ENCODE measurements at regions not wholly inside any gene's neighbourhood (a gene's known extent, or its start where the extent isn't known, plus 50 kb on each side); places are given as distances from the start of the nearest gene placed in this dataset.

GRCh38 chr18:43893001-43893637 lies 615.8 kb upstream of the SYT4 start:
- intact Hi-C loops (cut with micrococcal nuclease) = no loop called here
- Mint-ChIP-seq H3K27ac (ENCODE audit: low read depth, unreplicated experiment) (no peak overlapping the region), H3K36me3 (ENCODE audit: insufficient read depth, unreplicated experiment) (no peaks in the 10 kb centered on the region), H3K4me1 (ENCODE audit: insufficient read depth, unreplicated experiment) (peaks cover 20% of the 10 kb centered on the region), H3K9me3 (ENCODE audit: unreplicated experiment) (no peaks in the 10 kb centered on the region), H3K4me3 (ENCODE audit: unreplicated experiment) (no peak overlapping the region), H3K27me3 (ENCODE audit: insufficient read depth, unreplicated experiment) (peaks cover 13% of the 10 kb centered on the region)
- no TSS peak for BruUV-seq (replicated peaks)
- ChIA-PET CTCF (no interaction called here), POLR2A (interaction anchor here (0.6 to 1.6 kb wide), 6 partner anchors 16 to 1985 kb away, joined by 3 to 6 read pairs (median 3); no protein-coding TSS in a partner anchor)
- peak; percentile 92 for DNase-seq (ENCODE audit: unreplicated experiment)
- TF ChIP-seq CTCF (IDR thresholded peaks at IDR 0.05; ENCODE audit: unreplicated experiment) = no peak

- no peaks in the 10 kb centered on the region for H3K9me3 Mint-ChIP-seq (ENCODE audit: unreplicated experiment)
- H3K27me3 Mint-ChIP-seq (ENCODE audit: insufficient read depth, unreplicated experiment) = no peaks in the 10 kb centered on the region
- no TSS peak for BruUV-seq (replicated peaks)
- H3K36me3 Mint-ChIP-seq (ENCODE audit: insufficient read depth, unreplicated experiment) = no peaks in the 10 kb centered on the region
- H3K4me1 Mint-ChIP-seq (ENCODE audit: insufficient read depth, unreplicated experiment) = peaks cover 6% of the 10 kb centered on the region
- CTCF ChIA-PET = interaction anchor here (0.6 to 0.7 kb wide), 3 partner anchors 52 to 1876 kb away, joined by 3 to 4 read pairs (median 3); no protein-coding TSS in a partner anchor
- POLR2A ChIA-PET = interaction anchor here (0.7 kb wide), 1 partner anchor 15 kb away, joined by 3 read pairs; no protein-coding TSS in a partner anchor
- DNase-seq (ENCODE audit: unreplicated experiment) = no peak
- H3K27ac Mint-ChIP-seq (ENCODE audit: low read depth, unreplicated experiment) = no peak overlapping the region
- H3K4me3 Mint-ChIP-seq (ENCODE audit: unreplicated experiment) = no peak overlapping the region
- no peak for TF ChIP-seq CTCF (IDR thresholded peaks at IDR 0.05; ENCODE audit: unreplicated experiment)
- intact Hi-C loops (cut with micrococcal nuclease) = no loop called here
These were observed 627.0 kb upstream of the SYT4 start for GRCh38 chr18:43904209-43904837.

DNA sequence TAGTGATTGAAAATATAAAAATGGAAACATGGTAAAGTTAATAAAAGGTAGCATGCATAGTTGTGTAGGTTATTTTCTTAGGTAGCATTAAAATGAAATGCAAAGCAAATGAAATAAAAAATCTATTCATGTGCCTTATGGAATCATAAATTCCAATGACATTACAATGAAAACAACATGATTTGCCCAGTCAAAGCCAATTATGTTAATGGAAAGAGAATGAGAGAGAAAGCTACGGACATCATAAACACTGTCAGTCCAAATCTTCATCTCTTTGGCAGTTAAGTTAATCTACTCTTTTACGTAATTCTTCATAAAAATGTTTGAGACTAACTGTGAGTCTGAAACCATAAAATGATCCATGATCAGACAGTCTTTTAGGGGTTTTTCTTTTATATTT lies 636.7 kb upstream of the SYT4 start:
- Mint-ChIP-seq H3K36me3 (ENCODE audit: insufficient read depth, unreplicated experiment) (no peaks in the 10 kb centered on the region), H3K4me3 (ENCODE audit: unreplicated experiment) (no peak overlapping the region), H3K9me3 (ENCODE audit: unreplicated experiment) (no peaks in the 10 kb centered on the region), H3K27ac (ENCODE audit: low read depth, unreplicated experiment) (no peak overlapping the region), H3K27me3 (ENCODE audit: insufficient read depth, unreplicated experiment) (peaks cover 30% of the 10 kb centered on the region), H3K4me1 (ENCODE audit: insufficient read depth, unreplicated experiment) (peaks cover 6% of the 10 kb centered on the region)
- intact Hi-C loops (cut with micrococcal nuclease) = no loop called here
- TF ChIP-seq CTCF (IDR thresholded peaks at IDR 0.05; ENCODE audit: unreplicated experiment) = no peak
- BruUV-seq (replicated peaks) = no TSS peak
- ChIA-PET POLR2A (no interaction called here), CTCF (interaction anchor here (0.7 to 0.8 kb wide), 2 partner anchors 24 to 650 kb away, joined by 3 read pairs; no protein-coding TSS in a partner anchor)
- no peak for DNase-seq (ENCODE audit: unreplicated experiment)

- ChIA-PET POLR2A (no interaction called here), CTCF (no interaction called here)
- BruUV-seq (replicated peaks) = no TSS peak
- DNase-seq (ENCODE audit: unreplicated experiment) = no peak
- TF ChIP-seq CTCF (IDR thresholded peaks at IDR 0.05; ENCODE audit: unreplicated experiment) = no peak
- H3K4me3 Mint-ChIP-seq (ENCODE audit: unreplicated experiment) = no peak overlapping the region
- H3K27me3 Mint-ChIP-seq (ENCODE audit: insufficient read depth, unreplicated experiment) = peaks cover 19% of the 10 kb centered on the region
- peaks cover 6% of the 10 kb centered on the region for H3K4me1 Mint-ChIP-seq (ENCODE audit: insufficient read depth, unreplicated experiment)
- no peak overlapping the region for H3K27ac Mint-ChIP-seq (ENCODE audit: low read depth, unreplicated experiment)
- intact Hi-C loops (cut with micrococcal nuclease) = no loop called here
- no peaks in the 10 kb centered on the region for H3K9me3 Mint-ChIP-seq (ENCODE audit: unreplicated experiment)
- H3K36me3 Mint-ChIP-seq (ENCODE audit: insufficient read depth, unreplicated experiment) = no peaks in the 10 kb centered on the region
These were observed 639.7 kb upstream of the SYT4 start for GRCh38 chr18:43916984-43917383.
